Upper lobe of left lung (tissue), 6 donors: ENCODE measurements at regions not wholly inside any gene's neighbourhood (a gene's known extent, or its start where the extent isn't known, plus 50 kb on each side); places are given as distances from the start of the nearest gene placed in this dataset.
"Not testable (repeated sequence)": the region's sequence is repeated elsewhere in the genome, so short reads cannot be mapped to it uniquely, and the experiment has no call there.

ENCODE experiments used
- ATAC-seq, 2 donors: fragments of 200-7000 bp; cut with Tn5 transposase; one replicate each; pipeline ENCODE4 v1.9.1; 2022; ENCODE audit warnings: mild to moderate bottlenecking in 2 of 2, moderate library complexity in 2 of 2; ENCODE audit not compliant: low FRiP score in 2 of 2
- DNase-seq, 2 donors: peaks; one replicate each; pipeline ENCODE4 v3.0.0-alpha.2; 2019 to 2020
- H3K27ac ChIP-seq, 4 donors: fragments of 200-600 bp; sonication (generic); one replicate each; pipeline ENCODE4 v1.5.1; 2016 to 2019
- H3K27me3 ChIP-seq, 4 donors: fragments of 200-600 bp; sonication (generic); one replicate each; pipeline ENCODE4 v1.5.1; 2017 to 2019
- H3K36me3 ChIP-seq, 4 donors: fragments of 200-600 bp; sonication (generic); one replicate each; pipeline ENCODE4 v1.5.1; 2016 to 2019
- H3K4me1 ChIP-seq, 4 donors: fragments of 200-600 bp; sonication (generic); one replicate each; pipeline ENCODE4 v1.5.1; 2018 to 2019
- H3K4me3 ChIP-seq, 4 donors: fragments of 200-600 bp; sonication (generic); one replicate each; pipeline ENCODE4 v1.5.1; 2017 to 2019; ENCODE audit warnings: mild to moderate bottlenecking in 2 of 4, moderate library complexity in 1 of 4
- H3K9me3 ChIP-seq, 4 donors: fragments of 200-600 bp; sonication (generic); one replicate each; pipeline ENCODE4 v1.5.1; 2018 to 2019
- WGBS, 2 donors: methylation state at CpG; one replicate each; pipeline ENCODE4 v1.1.5; 2017 to 2018; 5-methylcytosine and 5-hydroxymethylcytosine counted together
- donor health status: DM: no; HTN: no; CAD: no; lungs with moderate emphysema.
- donor health status: DM: no; HTN: yes; CAD: no; lungs with severe emphysema.

- not testable (repeated sequence) for H3K27me3 ChIP-seq, H3K36me3 ChIP-seq, H3K4me1 ChIP-seq, DNase-seq, H3K9me3 ChIP-seq, H3K27ac ChIP-seq, ATAC-seq, H3K4me3 ChIP-seq
- 19 to 39% methylated on average over 7 to 8 of the region's 8 CpGs for WGBS, 2 donors
These were observed 105.1 kb downstream of the LRRC74B start for GRCh38 chr22:21150863-21151262.

- H3K9me3 ChIP-seq, DNase-seq, H3K4me1 ChIP-seq, H3K4me3 ChIP-seq, H3K27ac ChIP-seq, H3K36me3 ChIP-seq, ATAC-seq, H3K27me3 ChIP-seq: not testable (repeated sequence)
- WGBS, 2 donors = 80% methylated on average over 1 of the region's 2 CpGs; no CpG with 5 or more reads in 1 of the 2 donors
These were observed 142.1 kb downstream of the LRRC74B start for GRCh38 chr22:21187841-21188240.

GRCh38 chr22:21212054-21212453 lies 166.3 kb downstream of the LRRC74B start:
- WGBS, 2 donors = no CpG with 5 or more reads among the region's 6 CpGs

DNA sequence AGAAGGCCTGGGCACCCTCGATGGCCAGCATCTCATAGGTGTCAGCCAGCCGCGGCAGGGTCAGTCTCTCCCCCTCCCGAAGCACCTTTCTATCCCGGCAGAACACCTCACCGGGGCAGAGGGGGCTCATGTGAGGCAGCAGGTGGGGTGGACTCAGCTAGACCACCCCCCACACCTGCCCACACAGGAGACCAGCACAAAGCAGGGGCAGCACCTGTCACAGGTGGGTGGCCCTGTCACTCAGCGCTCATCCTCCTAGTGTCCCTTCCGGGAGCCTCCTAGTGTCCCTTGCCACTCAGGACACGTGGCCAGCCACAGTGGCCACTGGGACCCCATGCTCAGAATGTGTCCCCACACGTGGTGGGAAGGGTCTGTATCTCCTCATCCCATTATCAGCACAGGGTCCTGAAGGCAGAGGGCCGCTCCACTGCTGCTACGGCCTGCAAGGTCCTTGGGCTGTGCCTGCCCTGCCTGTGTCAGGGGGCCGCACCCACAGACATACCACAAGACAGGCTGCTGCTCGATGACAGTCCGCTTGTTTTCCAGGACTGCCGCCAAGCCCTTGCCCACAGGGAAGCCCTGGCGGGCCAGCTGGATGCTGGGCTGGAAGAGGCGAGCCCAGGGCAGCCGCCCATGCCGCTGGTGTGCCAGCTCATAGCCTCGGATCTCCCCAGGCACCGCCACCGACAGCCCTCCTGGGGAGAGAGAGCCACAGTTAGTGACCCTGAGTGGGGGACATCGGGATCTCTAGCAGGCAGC lies 167.4 kb upstream of the RIMBP3B start:
- H3K9me3 ChIP-seq, H3K27me3 ChIP-seq, H3K27ac ChIP-seq, ATAC-seq, H3K4me1 ChIP-seq, DNase-seq, H3K4me3 ChIP-seq, H3K36me3 ChIP-seq: not testable (repeated sequence)
- 86 to 100% methylated on average over 1 of the region's 24 CpGs for WGBS, 2 donors

More at GRCh38 chr22:21212054-21212453, 166.3 kb downstream of the LRRC74B start:
- ATAC-seq, H3K27ac ChIP-seq, H3K4me1 ChIP-seq, DNase-seq, H3K4me3 ChIP-seq, H3K9me3 ChIP-seq, H3K36me3 ChIP-seq, H3K27me3 ChIP-seq: not testable (repeated sequence)

GRCh38 chr22:21224900-21225299 lies 158.7 kb upstream of the RIMBP3B start:
- not testable (repeated sequence) for H3K27me3 ChIP-seq, H3K27ac ChIP-seq, ATAC-seq, H3K4me1 ChIP-seq, DNase-seq, H3K9me3 ChIP-seq, H3K36me3 ChIP-seq, H3K4me3 ChIP-seq
- 95 to 100% methylated on average over 1 to 4 of the region's 7 CpGs for WGBS, 2 donors

DNA sequence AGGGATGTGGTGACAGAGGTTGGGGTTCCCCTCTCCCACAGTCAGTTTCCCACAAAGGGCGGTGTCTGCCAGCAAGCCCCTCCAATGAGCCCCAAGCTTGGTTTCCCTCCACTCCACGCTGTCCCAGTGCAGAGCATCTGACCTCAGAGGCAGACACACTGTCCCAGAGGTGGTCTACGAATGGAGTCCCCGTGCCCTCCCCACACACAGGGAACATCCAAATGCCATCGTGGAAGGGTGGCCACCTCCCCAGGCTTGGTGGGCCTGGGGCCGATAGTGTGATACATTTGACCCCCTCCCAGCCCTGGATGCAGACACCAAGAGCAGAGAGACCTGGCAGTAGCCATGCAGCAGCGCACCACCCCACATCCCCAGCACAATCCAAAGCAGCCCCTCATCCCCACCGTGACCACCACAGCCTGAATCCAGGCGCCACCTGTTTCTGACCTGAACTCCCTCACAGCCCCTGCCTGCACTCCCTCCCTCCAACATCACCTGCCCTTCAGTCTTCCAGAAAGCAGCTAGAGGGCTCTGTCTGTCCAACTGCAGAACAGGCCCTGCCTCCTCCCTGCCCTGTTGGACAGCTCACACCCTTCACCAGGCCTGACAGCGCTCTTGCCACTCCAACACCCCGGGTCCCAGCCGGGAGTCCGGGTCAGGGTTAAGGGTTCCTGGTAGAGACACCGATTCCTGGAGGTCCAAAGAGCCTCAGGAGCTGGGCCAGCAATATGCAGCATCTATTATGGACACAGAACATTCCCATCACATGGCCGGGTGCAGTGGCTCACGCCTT lies 156.5 kb upstream of the RIMBP3B start:
- peak in 1 of 2 donors; percentile 27 for DNase-seq
- 73% methylated on average over 7 of the region's 16 CpGs; no CpG with 5 or more reads in 1 of the 2 donors for WGBS, 2 donors
- ATAC-seq, H3K9me3 ChIP-seq, H3K27me3 ChIP-seq, H3K4me1 ChIP-seq, H3K36me3 ChIP-seq, H3K27ac ChIP-seq, H3K4me3 ChIP-seq: not testable (repeated sequence)

DNA sequence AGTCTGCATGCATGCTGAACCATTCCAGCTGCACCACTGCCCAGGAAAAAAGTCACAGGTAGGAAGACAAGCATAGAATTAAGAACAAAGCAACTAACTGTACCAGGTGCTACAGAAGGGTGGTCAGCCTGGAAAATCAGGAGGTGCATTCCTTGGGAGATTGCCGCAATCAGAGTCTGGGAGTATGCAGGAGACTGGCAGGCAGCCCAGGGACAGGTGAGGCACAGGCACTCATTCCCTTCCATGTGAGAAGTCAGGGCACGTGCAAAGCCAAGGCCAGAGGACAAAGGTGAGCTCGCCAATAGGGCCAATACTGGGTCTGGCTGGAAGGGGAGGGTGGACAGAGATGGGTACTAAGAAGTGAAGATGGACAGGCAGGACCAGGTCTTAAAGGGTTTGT lies 132.1 kb upstream of the RIMBP3B start:
- H3K4me1 ChIP-seq, H3K27me3 ChIP-seq, H3K4me3 ChIP-seq, H3K36me3 ChIP-seq, H3K27ac ChIP-seq, H3K9me3 ChIP-seq, ATAC-seq: not testable (repeated sequence)
- WGBS, 2 donors = no CpG with 5 or more reads among the region's 3 CpGs
- peak in 1 of 2 donors; percentile 76 for DNase-seq

DNA sequence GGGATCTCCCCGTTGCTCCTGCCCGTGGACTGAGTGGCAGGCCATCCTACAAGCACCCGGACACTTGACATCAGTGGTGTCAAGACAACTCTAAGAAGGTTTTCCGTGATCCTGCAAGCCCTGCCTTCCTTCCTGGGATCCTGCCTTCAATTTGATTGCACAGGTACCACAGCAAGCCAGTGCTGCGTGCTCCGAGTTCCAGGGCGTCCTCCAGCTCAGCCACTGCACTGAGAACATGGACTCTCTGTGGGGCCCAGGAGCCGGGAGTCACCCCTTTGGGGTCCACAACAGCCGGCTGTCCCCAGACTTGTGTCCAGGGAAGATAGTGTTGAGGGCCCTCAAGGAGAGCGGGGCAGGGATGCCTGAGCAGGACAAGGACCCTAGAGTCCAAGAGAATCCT lies 100.9 kb upstream of the RIMBP3B start:
- ATAC-seq = not testable (repeated sequence)
- WGBS, 2 donors = 85% methylated on average over 6 of the region's 10 CpGs; no CpG with 5 or more reads in 1 of the 2 donors

DNA sequence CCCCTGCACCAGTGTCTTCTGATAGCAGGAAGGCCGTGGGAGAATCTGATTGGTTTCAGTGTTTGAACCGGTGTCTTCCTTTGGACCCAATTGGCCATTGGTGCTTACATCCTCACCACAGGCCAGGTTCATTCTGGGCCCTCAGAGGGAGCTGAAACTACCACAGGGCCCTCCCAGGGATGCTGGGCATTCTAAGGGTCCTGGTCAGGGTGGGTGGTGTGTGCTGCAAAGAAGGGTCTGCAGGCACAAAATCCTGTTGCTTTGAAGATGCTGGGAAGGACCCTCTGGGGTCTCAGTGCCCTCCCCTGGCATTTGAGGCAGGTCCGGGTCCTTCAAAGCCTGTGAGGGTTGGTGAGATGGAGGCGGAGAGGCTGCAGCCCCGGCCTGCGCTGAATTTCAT lies 89.8 kb upstream of the RIMBP3B start:
- no CpG with 5 or more reads among the region's 6 CpGs for WGBS, 2 donors
- H3K4me1 ChIP-seq, H3K4me3 ChIP-seq, H3K27ac ChIP-seq, DNase-seq, H3K9me3 ChIP-seq, H3K27me3 ChIP-seq, H3K36me3 ChIP-seq, ATAC-seq: not testable (repeated sequence)

More for the DNA sequence above, 100.9 kb upstream of the RIMBP3B start:
- peak in 1 of 2 donors; percentile 27 for DNase-seq
- H3K27me3 ChIP-seq, H3K4me3 ChIP-seq, H3K4me1 ChIP-seq, H3K27ac ChIP-seq, H3K36me3 ChIP-seq, H3K9me3 ChIP-seq: not testable (repeated sequence)

GRCh38 chr22:21327629-21328028 lies 55.9 kb upstream of the RIMBP3B start:
- H3K27ac ChIP-seq, ATAC-seq, H3K4me1 ChIP-seq, H3K4me3 ChIP-seq, H3K27me3 ChIP-seq, DNase-seq, H3K9me3 ChIP-seq, H3K36me3 ChIP-seq: not testable (repeated sequence)
- WGBS, 2 donors = 50 to 95% methylated on average over 4 to 7 of the region's 7 CpGs
